Activated CD8-positive, alpha-beta memory T cell treated with anti-CD3 and anti-CD28 coated beads, Interleukin-2, amount 50 U/mL, for 24 hours (primary cell): ENCODE measurements at regions not wholly inside any gene's neighbourhood (a gene's known extent, or its start where the extent isn't known, plus 50 kb on each side); places are given as distances from the start of the nearest gene placed in this dataset.
"Not testable (repeated sequence)": the region's sequence is repeated elsewhere in the genome, so short reads cannot be mapped to it uniquely, and the experiment has no call there.

Source experiments
- DNase-seq: peaks from one replicate; pipeline ENCODE4 v3.0.0-alpha.2; 2020; ENCODE audit errors: extremely low read depth

- no peak for DNase-seq
Observed at GRCh38 chr2:236375973-236376476, 111.8 kb upstream of the ASB18 start.

DNA sequence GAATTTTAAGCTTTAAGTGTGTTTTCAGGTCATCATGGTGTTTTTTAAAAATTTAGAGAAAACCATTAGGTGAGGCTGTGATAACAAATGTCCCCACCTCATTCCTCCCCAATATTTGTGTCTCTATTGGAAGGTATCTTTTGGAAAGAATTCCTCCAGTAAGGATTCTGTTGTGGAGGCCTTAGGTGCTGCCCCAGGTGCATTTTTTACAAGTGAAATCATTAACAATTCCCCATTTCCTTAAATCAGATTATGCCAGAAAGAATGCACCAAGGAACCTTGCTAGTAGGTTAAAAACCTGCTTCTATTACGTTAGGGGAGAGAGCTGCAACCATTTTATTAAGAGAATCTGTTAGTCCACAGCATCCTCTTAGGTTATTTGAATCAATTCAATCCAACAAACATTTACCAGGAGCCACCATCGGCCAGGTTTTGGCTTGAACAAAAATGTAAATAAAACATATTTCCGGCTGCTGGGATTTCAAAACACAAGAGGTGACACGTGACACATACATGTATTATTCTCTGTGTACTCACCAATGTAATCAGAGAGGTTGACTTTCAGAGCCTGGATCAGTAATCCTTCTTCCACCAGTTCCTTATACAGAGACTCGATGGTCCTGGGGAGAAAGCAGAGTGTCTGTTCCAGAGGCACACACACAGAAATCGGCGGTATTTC lies 112.5 kb upstream of the ASB18 start:
- no peak for DNase-seq

DNA sequence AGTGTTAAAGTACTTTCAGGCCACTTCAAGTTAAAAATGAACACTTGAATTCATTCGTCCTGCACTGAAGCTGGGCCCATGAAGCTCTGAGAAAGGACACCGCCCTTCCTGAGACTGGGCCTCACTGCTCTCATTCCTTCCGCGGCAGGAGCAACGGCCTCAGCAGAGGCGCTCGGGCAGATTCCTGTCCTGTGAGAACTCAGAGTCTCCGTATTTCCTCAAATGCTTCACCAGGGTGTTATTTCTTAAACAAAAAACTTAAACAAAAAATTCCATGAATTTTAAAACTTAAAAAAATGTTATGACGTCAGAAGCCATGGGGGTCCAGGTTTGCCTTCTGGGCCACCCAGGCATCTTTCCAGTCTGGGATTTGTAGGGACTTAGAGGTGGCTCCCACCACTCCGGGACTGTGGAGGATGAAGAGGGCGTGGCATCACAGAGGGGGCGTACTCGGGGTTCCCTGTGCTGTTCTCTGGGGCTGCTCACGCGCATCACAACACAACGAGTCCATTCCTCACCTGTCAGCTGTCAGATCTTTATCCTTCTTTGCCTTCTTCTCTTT lies 115.9 kb upstream of the ASB18 start:
- no peak for DNase-seq

- not testable (repeated sequence) for DNase-seq
Observed at GRCh38 chr2:236381253-236381652, 117.0 kb upstream of the ASB18 start.

DNA sequence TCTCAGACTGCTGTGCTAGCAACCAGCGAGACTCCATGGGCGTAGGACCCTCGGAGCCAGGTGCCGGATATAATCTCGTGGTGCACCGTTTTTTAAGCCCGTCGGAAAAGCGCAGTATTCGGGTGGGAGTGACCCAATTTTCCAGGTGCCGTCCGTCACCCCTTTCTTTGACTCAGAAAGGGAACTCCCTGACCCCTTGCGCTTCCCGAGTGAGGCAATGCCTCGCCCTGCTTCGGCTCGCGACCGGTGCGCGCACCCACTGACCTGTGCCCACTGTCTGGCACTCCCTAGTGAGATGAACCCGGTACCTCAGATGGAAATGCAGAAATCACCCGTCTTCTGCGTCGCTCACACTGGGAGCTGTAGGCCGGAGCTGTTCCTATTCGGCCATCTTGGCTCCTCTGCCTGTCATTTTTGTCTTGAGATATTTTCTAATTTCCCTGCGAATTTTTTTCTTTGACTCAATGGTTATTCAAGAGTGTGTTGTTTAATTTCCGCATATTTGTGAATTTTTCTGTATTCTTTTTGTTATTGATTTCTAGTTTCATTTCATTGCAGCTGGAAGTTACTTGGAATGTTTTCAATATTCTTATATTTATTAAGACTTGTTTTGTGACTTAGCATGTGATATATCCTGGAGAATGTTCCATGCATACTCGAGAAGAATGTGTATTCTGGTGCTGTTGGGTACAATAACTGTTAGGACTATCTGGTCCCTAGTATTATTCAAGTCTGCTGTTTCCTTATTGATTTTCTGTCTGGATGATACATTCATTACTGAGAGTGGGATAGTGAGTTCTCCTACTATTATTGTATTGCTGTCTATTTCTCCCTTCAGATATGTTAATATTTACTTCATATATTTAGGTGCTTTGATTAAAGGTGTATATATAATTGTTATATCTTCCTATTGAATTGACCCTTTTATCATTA lies 125.3 kb upstream of the ASB18 start:
- not testable (repeated sequence) for DNase-seq

GRCh38 chr2:236393101-236393500 lies 128.9 kb upstream of the ASB18 start:
- no peak for DNase-seq

DNA sequence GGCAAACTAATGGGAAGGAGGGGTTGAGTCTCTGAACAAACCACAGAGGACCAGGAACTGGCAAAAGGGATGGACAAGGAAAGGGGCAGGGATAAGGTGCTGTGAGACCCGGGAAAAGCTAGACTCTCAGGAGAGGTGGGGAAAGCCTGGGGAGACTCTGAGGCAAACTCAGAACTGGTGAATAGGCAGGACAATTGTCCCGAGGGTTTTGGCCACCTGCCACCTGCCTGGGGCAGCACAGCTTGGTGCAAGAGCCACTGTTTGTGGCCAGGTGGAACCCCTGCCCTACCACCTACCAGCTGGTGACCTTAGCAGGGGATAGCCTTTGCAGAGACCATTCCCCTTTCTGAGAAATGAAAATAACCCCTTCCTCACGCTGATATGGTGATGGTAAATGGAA lies 129.4 kb upstream of the ASB18 start:
- no peak for DNase-seq

DNA sequence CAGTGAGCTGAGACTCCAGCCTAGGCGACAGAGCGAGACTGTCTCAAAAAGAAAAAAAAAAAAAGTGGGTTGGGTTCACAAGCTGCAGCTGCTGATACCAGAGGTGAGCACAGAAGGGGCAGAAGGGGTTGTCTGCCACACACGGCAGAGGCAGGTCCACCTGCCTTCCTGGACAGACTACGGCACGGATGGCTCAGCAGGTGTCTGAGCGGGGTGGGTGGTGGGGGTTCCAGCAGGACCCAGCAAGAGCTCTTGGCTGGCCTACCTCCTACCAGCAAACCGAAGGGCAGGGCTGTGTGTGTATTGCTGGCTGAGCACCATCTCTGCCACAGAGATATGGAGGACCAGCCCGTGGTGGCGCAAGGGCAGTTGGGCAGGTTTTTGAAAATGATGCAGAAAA lies 130.4 kb upstream of the ASB18 start:
- DNase-seq = no peak

DNA sequence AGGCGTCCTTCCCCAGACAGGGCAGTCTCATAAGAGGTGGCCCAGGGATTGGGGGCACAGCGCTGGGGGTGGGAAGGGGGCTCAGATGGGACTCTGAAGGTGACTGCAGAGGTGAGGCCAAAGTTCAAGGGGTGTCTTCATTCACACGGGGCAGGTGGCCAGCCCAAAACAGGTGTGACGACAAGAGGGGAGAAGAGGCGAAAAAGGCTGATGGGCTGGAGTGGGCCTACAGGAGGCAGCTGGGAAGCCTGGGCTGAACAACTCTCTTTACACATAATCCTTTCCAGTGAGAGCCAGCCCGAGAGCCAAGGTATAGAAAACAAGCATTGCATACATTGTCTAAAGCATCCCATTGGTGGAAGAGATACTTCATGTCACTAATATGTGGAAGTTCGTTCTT lies 130.9 kb upstream of the ASB18 start:
- no peak for DNase-seq

DNA sequence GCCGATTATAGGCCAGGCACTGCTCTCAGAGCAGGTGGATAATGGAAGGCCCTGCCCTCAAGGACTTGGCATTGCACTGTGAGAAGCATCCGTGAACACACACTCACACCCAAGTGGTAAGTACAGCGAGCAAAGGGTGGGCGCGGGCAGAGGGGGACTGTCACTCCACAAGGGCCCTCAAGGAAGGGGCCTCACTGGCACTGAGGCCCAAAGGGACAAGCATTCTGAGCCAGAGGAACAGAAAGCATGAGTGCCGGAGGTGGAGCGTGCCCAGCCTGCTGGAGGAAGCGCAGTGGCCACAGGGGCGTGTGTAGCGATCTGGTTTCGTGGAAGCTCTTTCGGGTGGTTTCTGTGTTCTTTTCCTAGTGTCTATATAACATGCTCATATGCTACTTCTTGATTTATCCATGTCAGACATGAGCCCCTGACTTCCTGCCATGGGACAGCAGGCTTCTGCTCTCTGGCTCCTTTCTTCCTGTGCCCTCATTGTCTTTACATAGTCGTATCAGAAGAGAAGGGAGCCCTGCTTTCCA lies 132.7 kb upstream of the ASB18 start:
- no peak for DNase-seq

- DNase-seq = no peak
Observed at GRCh38 chr2:236397681-236398080, 133.5 kb upstream of the ASB18 start.

GRCh38 chr2:236399409-236399808 lies 135.2 kb upstream of the ASB18 start:
- DNase-seq = no peak

- DNase-seq = no peak
Observed at GRCh38 chr2:236400046-236400574, 135.9 kb upstream of the ASB18 start.

DNA sequence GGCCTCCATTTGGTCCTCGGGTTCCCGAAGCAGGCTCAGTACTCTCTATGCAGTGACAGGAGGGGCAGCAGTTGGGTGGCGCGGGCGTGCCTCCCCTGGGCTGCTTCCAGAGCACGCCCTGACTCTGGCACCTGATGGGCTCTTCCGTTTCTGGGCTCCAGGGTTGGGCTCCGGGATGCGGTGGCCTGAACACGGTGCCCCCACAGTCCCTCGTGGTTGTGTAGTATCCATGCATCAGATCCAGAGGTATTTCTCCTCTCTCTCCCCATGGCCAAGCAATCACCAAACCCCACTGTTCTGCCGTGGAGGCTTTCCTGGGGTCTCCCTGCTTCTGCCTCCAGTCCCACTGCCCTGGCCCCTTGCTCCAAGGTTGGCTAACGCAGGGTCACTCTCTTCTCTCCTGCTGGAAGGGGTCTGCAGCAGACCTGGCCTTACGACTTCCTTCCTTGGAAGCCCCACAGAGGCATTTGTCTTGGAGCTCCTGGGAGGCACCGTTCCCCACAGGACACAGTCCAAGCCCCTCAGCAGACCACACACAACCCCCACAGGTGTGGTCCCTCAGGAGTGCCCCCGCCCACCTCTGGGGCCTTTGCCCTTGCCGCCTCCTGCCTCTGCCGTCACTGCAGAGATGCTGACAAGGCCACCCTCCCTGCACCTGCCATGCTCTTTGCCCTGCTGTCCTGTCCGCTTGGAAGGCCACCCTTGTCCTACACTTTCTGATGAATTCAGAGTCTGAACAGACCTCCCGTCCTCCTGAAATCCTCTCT lies 136.6 kb upstream of the ASB18 start:
- DNase-seq = no peak

DNA sequence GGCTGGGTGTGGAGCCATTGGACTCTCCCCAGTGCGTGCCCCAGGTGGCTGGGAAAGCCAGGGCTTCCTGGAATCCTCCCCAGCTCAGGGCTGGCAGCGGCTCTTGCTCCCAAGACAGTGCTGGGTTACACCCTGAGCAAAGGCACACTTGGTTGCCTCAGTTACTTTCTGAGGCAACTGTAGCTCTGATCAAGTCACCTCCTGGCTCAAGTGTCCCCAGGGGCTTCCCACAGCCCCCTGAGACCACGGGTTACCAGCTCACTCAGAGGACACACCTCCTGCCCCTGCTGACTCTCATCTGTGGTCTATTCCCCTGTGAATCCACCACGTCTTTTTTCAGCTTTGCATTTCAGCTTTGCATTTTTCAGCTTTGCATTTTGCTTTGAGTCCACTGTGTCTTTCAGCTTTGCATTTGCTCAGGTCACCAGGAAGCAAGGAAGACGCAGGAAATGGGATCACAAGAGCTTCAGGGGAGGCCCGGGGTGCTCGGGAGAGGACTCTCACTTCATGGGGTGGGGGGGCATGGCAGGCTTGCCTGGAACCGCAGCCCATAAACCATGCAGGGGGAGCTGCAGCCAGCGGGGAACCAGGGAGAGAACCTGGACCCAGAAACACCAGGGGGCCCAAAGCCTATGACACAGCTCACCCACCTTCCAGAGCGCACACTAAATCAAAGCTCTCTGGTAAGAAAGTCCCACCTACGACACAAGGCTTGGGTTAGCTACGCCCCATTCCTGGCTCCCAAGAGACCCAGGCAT lies 138.0 kb upstream of the ASB18 start:
- no peak for DNase-seq

DNA sequence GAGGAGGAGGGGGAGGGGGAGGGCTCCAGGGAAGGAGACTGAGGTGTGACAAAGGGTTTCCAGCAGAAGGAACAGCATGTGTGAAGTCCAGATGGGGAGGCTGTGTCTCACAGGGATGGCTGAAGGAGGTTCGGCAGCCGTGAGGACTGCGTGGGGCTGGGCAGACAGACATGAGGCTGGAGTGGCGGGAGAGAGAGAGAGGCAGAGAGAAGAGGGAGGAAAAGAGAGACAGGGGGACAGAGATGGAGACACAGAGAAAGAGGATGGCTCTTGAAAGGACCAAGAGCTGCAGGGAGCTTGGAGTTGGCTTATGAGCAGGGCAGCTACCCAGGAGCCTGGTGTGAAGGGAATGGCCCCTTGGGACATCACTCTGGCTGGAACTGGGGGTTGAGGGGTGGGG lies 138.9 kb upstream of the ASB18 start:
- DNase-seq = no peak

- DNase-seq = no peak
Observed at GRCh38 chr2:236403811-236404210, 139.6 kb upstream of the ASB18 start.

DNA sequence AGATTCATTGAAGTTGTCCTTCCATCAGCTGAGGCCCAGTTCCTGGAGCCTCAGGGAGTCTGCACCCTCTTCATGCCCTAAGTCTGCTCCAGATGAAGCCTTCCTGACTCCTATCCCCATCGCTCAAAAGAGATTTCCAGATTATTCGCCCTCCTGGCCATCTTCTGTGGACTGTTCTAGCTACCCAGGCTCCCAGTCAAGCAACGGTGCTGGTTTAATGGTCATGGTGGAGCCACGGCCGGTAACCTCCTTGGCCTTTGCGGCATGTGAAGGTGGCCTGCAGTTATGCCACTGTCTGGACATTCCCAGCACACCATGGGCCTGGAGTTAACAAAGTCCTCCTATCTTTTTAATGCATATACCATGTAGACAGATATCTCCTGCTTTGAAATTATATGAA lies 140.1 kb upstream of the ASB18 start:
- no peak for DNase-seq

GRCh38 chr2:236405357-236405756 lies 141.2 kb upstream of the ASB18 start:
- no peak for DNase-seq

DNA sequence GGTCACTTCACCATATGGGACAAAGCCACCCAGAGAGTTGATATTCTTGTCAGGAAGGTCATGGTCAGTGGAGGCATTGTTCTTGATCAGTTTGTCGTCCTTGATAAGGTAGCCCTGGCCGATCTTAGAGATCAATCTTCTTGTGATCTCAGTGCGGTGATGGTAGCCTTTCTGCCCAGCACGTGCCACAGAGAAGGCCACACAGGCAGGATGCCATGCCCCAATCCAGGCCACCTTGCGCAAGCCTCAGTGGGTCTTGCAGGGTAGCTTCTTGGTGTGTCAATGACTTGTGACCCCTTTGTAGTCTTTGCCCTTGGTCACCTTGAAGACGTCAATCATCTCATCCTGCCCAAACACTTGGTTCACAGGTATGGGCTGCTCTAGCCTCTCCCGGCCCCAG lies 143.9 kb upstream of the ASB18 start:
- no peak for DNase-seq

DNA sequence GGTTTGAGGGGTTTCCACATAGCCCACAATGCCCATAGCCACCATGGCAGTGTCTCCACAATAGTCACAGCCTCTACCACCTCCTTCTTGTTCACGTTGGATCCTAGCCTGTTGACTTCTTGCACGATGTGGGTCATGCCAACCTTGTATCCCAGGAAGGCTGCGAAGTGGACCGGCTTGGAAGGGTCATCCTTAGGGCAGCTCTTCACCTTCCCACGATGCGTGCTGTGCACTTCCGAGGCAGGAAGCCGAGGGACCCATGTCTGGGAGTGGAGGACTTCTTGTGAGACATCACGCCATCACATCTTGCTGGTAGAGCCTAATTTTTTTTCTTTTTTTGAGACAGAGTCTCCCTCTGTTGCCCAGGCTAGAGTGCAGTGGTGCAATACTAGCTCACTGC lies 144.6 kb upstream of the ASB18 start:
- DNase-seq = no peak
